ENCODE measurements at regions not wholly inside any gene's neighbourhood (a gene's known extent, or its start where the extent isn't known, plus 50 kb on each side); places are given as distances from the start of the nearest gene placed in this dataset.
"Not testable (repeated sequence)": the region's sequence is repeated elsewhere in the genome, so short reads cannot be mapped to it uniquely, and the experiment has no call there.

GRCh38 chr7:34220506-34221185 is 315.3 kb downstream of the BMPER start:
- H3K27me3 ChIP-seq (replicated peaks) = no peaks in the 10 kb centered on the region
- H3K4me3 ChIP-seq (ENCODE audit: low read depth, low read length) = no peak overlapping the region
- no peaks in the 10 kb centered on the region for H3K36me3 ChIP-seq (replicated peaks)
- H3K27ac ChIP-seq = no peak overlapping the region
- no peak for TF ChIP-seq CTCF (IDR thresholded peaks at IDR 0.05; ENCODE audit: low read depth, low read length, missing control alignments)
- DNase-seq = no peak
- in situ Hi-C loops (cut with HindIII; ENCODE audit: low pct_ligation_motif_present, low sequenced_read_pairs) = no loop called here

GRCh38 chr7:34222316-34222715 is 317.0 kb downstream of the BMPER start:
- no peaks in the 10 kb centered on the region for H3K27me3 ChIP-seq (replicated peaks)
- in situ Hi-C loops (cut with HindIII; ENCODE audit: low pct_ligation_motif_present, low sequenced_read_pairs) = no loop called here
- H3K4me3 ChIP-seq (ENCODE audit: low read depth, low read length) = no peak overlapping the region
- DNase-seq = no peak
- H3K27ac ChIP-seq = no peak overlapping the region
- H3K36me3 ChIP-seq (replicated peaks) = no peaks in the 10 kb centered on the region
- TF ChIP-seq CTCF (IDR thresholded peaks at IDR 0.05; ENCODE audit: low read depth, low read length, missing control alignments) = no peak

- DNase-seq = no peak
- H3K36me3 ChIP-seq (replicated peaks) = no peaks in the 10 kb centered on the region
- H3K27ac ChIP-seq = no peak overlapping the region
- H3K4me3 ChIP-seq (ENCODE audit: low read depth, low read length) = no peak overlapping the region
- in situ Hi-C loops (cut with HindIII; ENCODE audit: low pct_ligation_motif_present, low sequenced_read_pairs) = no loop called here
- no peaks in the 10 kb centered on the region for H3K27me3 ChIP-seq (replicated peaks)
- no peak for TF ChIP-seq CTCF (IDR thresholded peaks at IDR 0.05; ENCODE audit: low read depth, low read length, missing control alignments)
These were observed 317.4 kb downstream of the BMPER start for GRCh38 chr7:34222722-34223121.

GRCh38 chr7:34224281-34224680 is 318.9 kb downstream of the BMPER start:
- Histone ChIP-seq H3K27ac (no peak overlapping the region), H3K27me3 (replicated peaks) (no peaks in the 10 kb centered on the region), H3K4me3 (ENCODE audit: low read depth, low read length) (no peak overlapping the region), H3K36me3 (replicated peaks) (no peaks in the 10 kb centered on the region)
- DNase-seq = no peak
- TF ChIP-seq CTCF (IDR thresholded peaks at IDR 0.05; ENCODE audit: low read depth, low read length, missing control alignments) = no peak
- in situ Hi-C loops (cut with HindIII; ENCODE audit: low pct_ligation_motif_present, low sequenced_read_pairs) = no loop called here

- in situ Hi-C loops (cut with HindIII; ENCODE audit: low pct_ligation_motif_present, low sequenced_read_pairs) = no loop called here
- Histone ChIP-seq H3K27ac (no peak overlapping the region), H3K27me3 (replicated peaks) (no peaks in the 10 kb centered on the region), H3K4me3 (ENCODE audit: low read depth, low read length) (no peak overlapping the region), H3K36me3 (replicated peaks) (no peaks in the 10 kb centered on the region)
- no peak for DNase-seq
- no peak for TF ChIP-seq CTCF (IDR thresholded peaks at IDR 0.05; ENCODE audit: low read depth, low read length, missing control alignments)
These were observed 319.9 kb downstream of the BMPER start for GRCh38 chr7:34225193-34225592.

- in situ Hi-C loops (cut with HindIII; ENCODE audit: low pct_ligation_motif_present, low sequenced_read_pairs) = no loop called here
- DNase-seq = no peak
- Histone ChIP-seq H3K36me3 (replicated peaks) (no peaks in the 10 kb centered on the region), H3K27me3 (replicated peaks) (no peaks in the 10 kb centered on the region), H3K27ac (no peak overlapping the region), H3K4me3 (ENCODE audit: low read depth, low read length) (no peak overlapping the region)
- no peak for TF ChIP-seq CTCF (IDR thresholded peaks at IDR 0.05; ENCODE audit: low read depth, low read length, missing control alignments)
These were observed 322.2 kb downstream of the BMPER start for GRCh38 chr7:34227525-34227924.

GRCh38 chr7:34235101-34235500 is 329.8 kb downstream of the BMPER start:
- H3K36me3 ChIP-seq (replicated peaks); DNase-seq; H3K27me3 ChIP-seq (replicated peaks); in situ Hi-C loops (cut with HindIII; ENCODE audit: low pct_ligation_motif_present, low sequenced_read_pairs); H3K4me3 ChIP-seq (ENCODE audit: low read depth, low read length); H3K27ac ChIP-seq: not testable (repeated sequence)
